ENCODE measurements at regions not wholly inside any gene's neighbourhood (a gene's known extent, or its start where the extent isn't known, plus 50 kb on each side); places are given as distances from the start of the nearest gene placed in this dataset.

DNA sequence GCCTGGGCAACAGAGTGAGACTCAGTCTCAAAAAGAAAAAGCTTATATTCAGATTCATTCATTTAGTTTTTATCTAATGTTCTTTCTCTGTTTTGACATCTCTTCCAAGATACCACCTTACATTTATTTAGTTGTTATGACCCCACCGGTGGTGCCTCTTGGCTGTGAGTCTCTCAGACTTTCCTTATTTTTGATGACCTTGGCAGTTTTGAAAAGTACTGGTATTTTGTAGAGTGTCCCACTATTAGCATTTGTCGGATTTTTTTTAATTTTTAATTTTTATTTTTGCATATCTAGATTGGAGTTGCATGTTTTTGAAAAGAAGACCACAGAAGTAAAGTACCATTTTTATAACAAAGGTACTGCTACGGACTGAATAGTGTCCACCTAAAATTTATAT is 351.7 kb upstream of the KYNU start:
- H3K9me1 ChIP-seq (replicated peaks; ENCODE audit: control insufficient read depth, extremely low read depth, insufficient read depth, low read length) = no peaks in the 10 kb centered on the region
- no peak for DNase-seq (ENCODE audit: low read depth, low spot score)
- ChIA-PET POLR2A (no interaction called here), CTCF (no interaction called here)
- H3K4me1 ChIP-seq (ENCODE audit: control insufficient read depth, extremely low read depth, insufficient read depth, low read length) = no peaks in the 10 kb centered on the region
- no peaks in the 10 kb centered on the region for H4K20me1 ChIP-seq (replicated peaks; ENCODE audit: control insufficient read depth, extremely low read depth, insufficient read depth, low read length)
- no peak overlapping the region for H2AFZ ChIP-seq (ENCODE audit: low read depth, low read length)
- FAIRE-seq = no peak
- no peak overlapping the region for H3K4me3 ChIP-seq (replicated peaks in 1 of 3; ENCODE audit: insufficient read depth in 1 of 3, low read depth in 1 of 3, low read length in 3 of 3)
- dilution Hi-C loops (cut with MboI; ENCODE audit: extremely low pct_ligation_motif_present, low sequenced_read_pairs) = no loop called here
- H3K4me2 ChIP-seq (ENCODE audit: insufficient read depth, low read length) = no peak overlapping the region
- TF ChIP-seq FOS (IDR thresholded peaks at IDR 0.05; ENCODE audit: borderline replicate concordance, insufficient read depth, low read length) = no peak
- TF ChIP-seq, protein P1, sequence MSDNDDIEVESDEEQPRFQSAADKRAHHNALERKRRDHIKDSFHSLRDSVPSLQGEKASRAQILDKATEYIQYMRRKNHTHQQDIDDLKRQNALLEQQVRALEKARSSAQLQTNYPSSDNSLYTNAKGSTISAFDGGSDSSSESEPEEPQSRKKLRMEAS (IDR thresholded peaks at IDR 0.05; ENCODE audit: insufficient read depth, insufficient read length) = no peak
- TF ChIP-seq GATA2 (IDR thresholded peaks at IDR 0.05; ENCODE audit: insufficient read depth, insufficient read length, low read depth, low read length) = no peak
- TF ChIP-seq POLR2AphosphoS5 (IDR thresholded peaks at IDR 0.05; ENCODE audit: insufficient read depth, low read depth, low read length) = no peak
- no peak for TF ChIP-seq MYC (IDR thresholded peaks at IDR 0.05; ENCODE audit: low read depth, low read length)
- TF ChIP-seq POLR2A (IDR thresholded peaks at IDR 0.05; ENCODE audit: low read depth, low read length) = no peak
- no peak for TF ChIP-seq CTCF (IDR thresholded peaks at IDR 0.05; ENCODE audit: extremely low read depth in 1 of 2, insufficient read depth in 1 of 2, low read depth in 1 of 2, low read length in 2 of 2)
- no peak for TF ChIP-seq JUN (IDR thresholded peaks at IDR 0.05; ENCODE audit: borderline replicate concordance, insufficient read depth, insufficient read length, low read depth)
- no peak for TF ChIP-seq EZH2 (IDR thresholded peaks at IDR 0.05; ENCODE audit: borderline replicate concordance, low read depth, low read length, severe bottlenecking)
- H3K27me3 ChIP-seq (ENCODE audit: control insufficient read depth in 2 of 2, insufficient read depth in 2 of 2, low read length in 2 of 2) = no peaks in the 10 kb centered on the region
- H3K79me2 ChIP-seq (ENCODE audit: control insufficient read depth, insufficient read depth, low read length) = no peaks in the 10 kb centered on the region
- no peaks in the 10 kb centered on the region for H3K36me3 ChIP-seq (ENCODE audit: control insufficient read depth in 2 of 2, extremely low read depth in 1 of 2, insufficient read depth in 2 of 2, low read length in 2 of 2)
- no TSS peak for BruUV-seq (replicated peaks)
- no peak overlapping the region for H3K27ac ChIP-seq (ENCODE audit: insufficient read depth, low read depth, low read length)
- no peaks in the 10 kb centered on the region for H3K9me3 ChIP-seq (replicated peaks; ENCODE audit: control insufficient read depth, insufficient read depth, low read length)
- intact Hi-C loops (cut with micrococcal nuclease) = no loop called here
- H3K9ac ChIP-seq (replicated peaks; ENCODE audit: extremely low read depth, insufficient read depth, low read length) = no peak overlapping the region

Data from endothelial cell of umbilical vein (primary cell).